PC-9 (cell line): ENCODE measurements at regions not wholly inside any gene's neighbourhood (a gene's known extent, or its start where the extent isn't known, plus 50 kb on each side); places are given as distances from the start of the nearest gene placed in this dataset.
A peak's percentile ranks its signal among the peaks of the same experiment; 100 is the strongest.

Experiments used
- BruUV-seq: library from RNA; stranded (reverse); fragments of 400-500 nt; replicated peaks from 2 replicates; lab custom pipeline; 2021; lab: Mats Ljungman, UMichigan
- CTCF ChIA-PET: fragments of 300-600 bp; sonication (Branson Sonifier 250); formaldehyde crosslinking; loops from one replicate; lab custom pipeline; 2022; ENCODE audit warnings: antibody characterized with exemption; lab: Charles Lee
- POLR2A ChIA-PET: fragments of 300-600 bp; sonication (Branson Sonifier 250); formaldehyde crosslinking; loops from one replicate; lab custom pipeline; 2022; ENCODE audit warnings: antibody characterized with exemption; ENCODE audit not compliant: unreplicated experiment; lab: Charles Lee
- DNase-seq, 2 experiments: peaks; one replicate each; pipeline versions ENCODE4 v3.0.0 to v3.0.0-alpha.2; 2015 to 2022; ENCODE audit warnings: mixed read lengths in 1 of 2
- H2AFZ ChIP-seq: fragments of 200-600 bp; sonication (generic); 2 replicates; pipeline ENCODE4 v1.8.1; 2017; ENCODE audit warnings: antibody characterized with exemption
- H3F3A ChIP-seq: fragments of 200-600 bp; sonication (generic); 2 replicates; pipeline ENCODE4 v1.8.1; 2017; ENCODE audit warnings: antibody characterized with exemption, mild to moderate bottlenecking, low read depth; ENCODE audit not compliant: insufficient read depth
- H3K27ac ChIP-seq: fragments of 200-600 bp; sonication (generic); 2 replicates; pipeline ENCODE4 v1.6.1; 2016; ENCODE audit warnings: mixed run types
- H3K27me3 ChIP-seq: fragments of 200-600 bp; sonication (generic); 2 replicates; pipeline ENCODE4 v1.6.1; 2016; ENCODE audit warnings: low read depth, mixed run types; ENCODE audit not compliant: insufficient read depth
- H3K36me3 ChIP-seq: fragments of 200-600 bp; sonication (generic); 2 replicates; pipeline ENCODE4 v1.6.1; 2016; ENCODE audit warnings: low read depth, mixed run types
- H3K4me1 ChIP-seq: fragments of 200-600 bp; sonication (generic); replicated peaks from 2 replicates; pipeline ENCODE4 v1.6.1; 2016; ENCODE audit warnings: mixed run types; ENCODE audit not compliant: insufficient read depth
- H3K4me2 ChIP-seq: fragments of 200-600 bp; sonication (generic); 2 replicates; pipeline ENCODE4 v1.6.1; 2017; ENCODE audit warnings: mixed run types
- H3K4me3 ChIP-seq: fragments of 200-600 bp; sonication (generic); 2 replicates; pipeline ENCODE4 v1.6.1; 2016; ENCODE audit warnings: mixed run types
- H3K79me2 ChIP-seq: fragments of 200-600 bp; sonication (generic); 2 replicates; pipeline ENCODE4 v1.6.1; 2017; ENCODE audit warnings: low read depth, mixed run types
- H3K9me2 ChIP-seq: fragments of 200-600 bp; sonication (generic); 2 replicates; pipeline ENCODE4 v1.8.1; 2017; ENCODE audit warnings: mild to moderate bottlenecking; ENCODE audit not compliant: insufficient read depth
- H3K9me3 ChIP-seq: fragments of 200-600 bp; sonication (generic); 2 replicates; pipeline ENCODE4 v1.8.1; 2016; ENCODE audit warnings: low read depth; ENCODE audit not compliant: insufficient read depth
- H4K20me1 ChIP-seq: fragments of 200-600 bp; sonication (generic); 2 replicates; pipeline ENCODE4 v1.8.1; 2017; ENCODE audit not compliant: insufficient read depth
- EZH2 ChIP-seq: fragments of 200-600 bp; sonication (generic); IDR thresholded peaks from 2 replicates; pipeline ENCODE4 v1.8.0; 2017; ENCODE audit warnings: antibody characterized with exemption, low read depth
- intact Hi-C: fragments of 100-400 bp; cut with micrococcal nuclease; formaldehyde crosslinking; loops from one replicate; pipeline ENCODE4 v1.10.0; 2022; ENCODE audit not compliant: unreplicated experiment
- TF ChIP-seq, protein P1 (sequence below): fragments of 200-600 bp; sonication (generic); conservative IDR thresholded peaks from 2 replicates; pipeline ENCODE4 v1.6.1; 2017; ENCODE audit warnings: mixed run types, antibody characterized with exemption, mild to moderate bottlenecking, moderate library complexity

- Histone ChIP-seq H3K4me2 (no peak overlapping the region), H3K4me3 (no peak overlapping the region), H3K36me3 (no peaks in the 10 kb centered on the region), H2AFZ (no peak overlapping the region), H4K20me1 (no peaks in the 10 kb centered on the region), H3K9me3 (no peaks in the 10 kb centered on the region), H3F3A (no peaks in the 10 kb centered on the region), H3K79me2 (no peaks in the 10 kb centered on the region), H3K9me2 (no peaks in the 10 kb centered on the region), H3K27me3 (no peaks in the 10 kb centered on the region), H3K27ac (no peak overlapping the region), H3K4me1 (no peaks in the 10 kb centered on the region)
- ChIA-PET POLR2A (no interaction called here), CTCF (no interaction called here)
- TF ChIP-seq, protein P1, sequence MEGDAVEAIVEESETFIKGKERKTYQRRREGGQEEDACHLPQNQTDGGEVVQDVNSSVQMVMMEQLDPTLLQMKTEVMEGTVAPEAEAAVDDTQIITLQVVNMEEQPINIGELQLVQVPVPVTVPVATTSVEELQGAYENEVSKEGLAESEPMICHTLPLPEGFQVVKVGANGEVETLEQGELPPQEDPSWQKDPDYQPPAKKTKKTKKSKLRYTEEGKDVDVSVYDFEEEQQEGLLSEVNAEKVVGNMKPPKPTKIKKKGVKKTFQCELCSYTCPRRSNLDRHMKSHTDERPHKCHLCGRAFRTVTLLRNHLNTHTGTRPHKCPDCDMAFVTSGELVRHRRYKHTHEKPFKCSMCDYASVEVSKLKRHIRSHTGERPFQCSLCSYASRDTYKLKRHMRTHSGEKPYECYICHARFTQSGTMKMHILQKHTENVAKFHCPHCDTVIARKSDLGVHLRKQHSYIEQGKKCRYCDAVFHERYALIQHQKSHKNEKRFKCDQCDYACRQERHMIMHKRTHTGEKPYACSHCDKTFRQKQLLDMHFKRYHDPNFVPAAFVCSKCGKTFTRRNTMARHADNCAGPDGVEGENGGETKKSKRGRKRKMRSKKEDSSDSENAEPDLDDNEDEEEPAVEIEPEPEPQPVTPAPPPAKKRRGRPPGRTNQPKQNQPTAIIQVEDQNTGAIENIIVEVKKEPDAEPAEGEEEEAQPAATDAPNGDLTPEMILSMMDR = no peak
- no peak for TF ChIP-seq EZH2
- BruUV-seq = no TSS peak
- DNase-seq = no peak
- intact Hi-C loops = no loop called here
Measured at GRCh38 chr4:101471201-101471600, 123.9 kb upstream of the PPP3CA start.

DNA sequence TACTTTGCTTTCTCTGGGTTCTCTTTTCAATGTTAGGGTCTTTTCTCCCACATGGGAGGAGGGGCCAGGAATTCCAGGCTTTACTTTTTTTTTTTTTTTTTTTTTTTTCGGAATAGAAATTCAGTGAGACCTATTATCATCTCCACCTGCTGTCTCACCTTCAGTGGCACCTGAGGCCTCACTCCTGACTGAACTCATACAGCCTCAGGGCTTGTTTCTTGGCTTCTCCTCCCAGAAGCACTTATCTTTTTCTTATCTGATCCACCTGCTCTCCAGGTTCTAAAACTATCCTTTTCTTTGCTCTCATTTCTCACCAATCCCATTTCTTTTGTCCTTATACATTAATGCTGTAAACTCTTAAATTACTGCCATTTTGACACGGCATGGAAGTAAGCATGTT, 117.3 kb upstream of the PPP3CA start:
- CTCF ChIA-PET = no interaction called here
- H2AFZ ChIP-seq = no peak overlapping the region
- TF ChIP-seq, protein P1 = no peak
- TF ChIP-seq EZH2 = no peak
- H3K4me1 ChIP-seq = no peaks in the 10 kb centered on the region
- no peaks in the 10 kb centered on the region for H3K9me2 ChIP-seq
- intact Hi-C loops = no loop called here
- H3K27ac ChIP-seq = no peak overlapping the region
- H4K20me1 ChIP-seq = no peaks in the 10 kb centered on the region
- H3K79me2 ChIP-seq = no peaks in the 10 kb centered on the region
- no peak overlapping the region for H3K4me3 ChIP-seq
- H3F3A ChIP-seq = no peaks in the 10 kb centered on the region
- no TSS peak for BruUV-seq
- no peaks in the 10 kb centered on the region for H3K9me3 ChIP-seq
- H3K27me3 ChIP-seq = no peaks in the 10 kb centered on the region
- POLR2A ChIA-PET = no interaction called here
- peak in 1 of 2 experiments; percentile 17 for DNase-seq
- no peaks in the 10 kb centered on the region for H3K36me3 ChIP-seq
- H3K4me2 ChIP-seq = no peak overlapping the region

DNA sequence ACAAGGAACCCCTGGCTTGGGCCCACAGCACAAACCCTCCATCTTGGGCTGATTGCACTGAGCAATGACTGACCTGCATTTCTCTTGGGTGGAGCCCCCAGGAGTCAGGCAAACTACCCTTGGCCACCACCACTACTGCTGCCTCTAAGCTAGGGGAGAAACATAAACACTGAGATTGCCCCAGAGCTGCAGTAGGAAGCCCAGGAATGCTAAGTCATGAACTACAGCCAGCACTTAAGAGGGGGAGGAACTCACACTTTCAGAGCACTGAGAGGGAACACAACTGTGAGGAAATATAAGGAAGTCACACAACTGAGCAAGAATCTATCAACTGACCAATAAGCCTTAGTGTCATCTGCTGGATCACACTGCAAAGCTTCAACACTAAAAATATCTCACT, 111.6 kb upstream of the PPP3CA start:
- Histone ChIP-seq H3K36me3 (no peaks in the 10 kb centered on the region), H3K4me1 (no peaks in the 10 kb centered on the region), H3K9me2 (no peaks in the 10 kb centered on the region), H2AFZ (no peak overlapping the region), H3F3A (no peaks in the 10 kb centered on the region), H4K20me1 (no peaks in the 10 kb centered on the region), H3K27me3 (no peaks in the 10 kb centered on the region), H3K79me2 (no peaks in the 10 kb centered on the region), H3K4me2 (no peak overlapping the region), H3K4me3 (no peak overlapping the region), H3K27ac (no peak overlapping the region), H3K9me3 (no peaks in the 10 kb centered on the region)
- no TSS peak for BruUV-seq
- CTCF ChIA-PET = no interaction called here
- DNase-seq = no peak
- intact Hi-C loops = no loop called here
- POLR2A ChIA-PET = no interaction called here
- no peak for TF ChIP-seq EZH2
- TF ChIP-seq, protein P1 = no peak
